Stimulated activated CD4-positive, alpha-beta T cell treated with anti-CD3 and anti-CD28 coated beads, TNF-alpha, amount 100 ng/mL, for 1 hour (primary cell): ENCODE measurements at regions not wholly inside any gene's neighbourhood (a gene's known extent, or its start where the extent isn't known, plus 50 kb on each side); places are given as distances from the start of the nearest gene placed in this dataset.

ENCODE experiments used
- DNase-seq, 3 donors: peaks; one replicate each; pipeline ENCODE4 v3.0.0-alpha.2; 2020; ENCODE audit warnings: low read depth in 3 of 3, low spot score in 1 of 3

- DNase-seq = no peak
These were observed 108.9 kb upstream of the CDC42EP3 start for GRCh38 chr2:37780387-37780676.

GRCh38 chr2:37781028-37781427, 109.6 kb upstream of the CDC42EP3 start:
- DNase-seq = no peak

- no peak for DNase-seq
These were observed 110.8 kb upstream of the CDC42EP3 start for GRCh38 chr2:37782155-37782673.

GRCh38 chr2:37782721-37783371, 111.4 kb upstream of the CDC42EP3 start:
- no peak for DNase-seq

- DNase-seq = no peak
These were observed 112.1 kb upstream of the CDC42EP3 start for GRCh38 chr2:37783545-37783944.

- DNase-seq = no peak
These were observed 112.8 kb upstream of the CDC42EP3 start for GRCh38 chr2:37784071-37784758.

GRCh38 chr2:37784759-37785149, 113.3 kb upstream of the CDC42EP3 start:
- DNase-seq = no peak

- DNase-seq = no peak
These were observed 114.8 kb upstream of the CDC42EP3 start for GRCh38 chr2:37786191-37786698.

GRCh38 chr2:37786854-37787253, 115.4 kb upstream of the CDC42EP3 start:
- DNase-seq = no peak

- no peak for DNase-seq
These were observed 117.3 kb upstream of the CDC42EP3 start for GRCh38 chr2:37788602-37789209.

- DNase-seq = no peak
These were observed 118.6 kb upstream of the CDC42EP3 start for GRCh38 chr2:37790019-37790418.

GRCh38 chr2:37790462-37790861, 119.0 kb upstream of the CDC42EP3 start:
- DNase-seq = no peak

GRCh38 chr2:37792366-37792765, 120.9 kb upstream of the CDC42EP3 start:
- no peak for DNase-seq

GRCh38 chr2:37793004-37793403, 121.6 kb upstream of the CDC42EP3 start:
- DNase-seq = no peak

- no peak for DNase-seq
These were observed 123.3 kb upstream of the CDC42EP3 start for GRCh38 chr2:37794717-37795116.

GRCh38 chr2:37795456-37795855, 124.0 kb upstream of the CDC42EP3 start:
- no peak for DNase-seq

GRCh38 chr2:37795938-37796337, 124.5 kb upstream of the CDC42EP3 start:
- no peak for DNase-seq

GRCh38 chr2:37796481-37796880, 125.0 kb upstream of the CDC42EP3 start:
- no peak for DNase-seq

- no peak for DNase-seq
These were observed 125.6 kb upstream of the CDC42EP3 start for GRCh38 chr2:37797081-37797480.

- DNase-seq = no peak
These were observed 126.6 kb upstream of the RMDN2 start for GRCh38 chr2:37798315-37799005.

GRCh38 chr2:37800176-37800858, 124.8 kb upstream of the RMDN2 start:
- no peak for DNase-seq
